ENCODE measurements at regions not wholly inside any gene's neighbourhood (a gene's known extent, or its start where the extent isn't known, plus 50 kb on each side); places are given as distances from the start of the nearest gene placed in this dataset.

DNA sequence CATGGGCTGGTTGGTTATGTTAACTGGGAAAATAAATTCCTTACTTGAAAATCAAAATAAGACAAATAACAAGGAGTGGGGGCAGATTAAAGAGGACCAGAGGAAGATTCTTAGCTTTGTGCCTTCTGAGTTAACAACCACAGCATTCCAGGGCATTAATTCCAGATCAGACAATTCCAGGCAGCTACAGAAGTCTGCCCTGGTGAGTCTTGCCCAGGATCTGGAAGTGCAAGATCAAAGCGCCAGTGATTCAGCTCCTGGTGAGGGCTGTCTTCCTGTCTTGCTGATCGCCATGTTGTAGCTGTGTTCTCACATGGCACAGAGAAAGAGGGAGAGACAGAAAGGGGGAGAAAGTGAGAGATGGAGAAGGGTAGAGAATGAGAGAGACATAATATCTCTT lies 65.6 kb downstream of the ANXA2R start (continued):
- TF ChIP-seq, protein P1, sequence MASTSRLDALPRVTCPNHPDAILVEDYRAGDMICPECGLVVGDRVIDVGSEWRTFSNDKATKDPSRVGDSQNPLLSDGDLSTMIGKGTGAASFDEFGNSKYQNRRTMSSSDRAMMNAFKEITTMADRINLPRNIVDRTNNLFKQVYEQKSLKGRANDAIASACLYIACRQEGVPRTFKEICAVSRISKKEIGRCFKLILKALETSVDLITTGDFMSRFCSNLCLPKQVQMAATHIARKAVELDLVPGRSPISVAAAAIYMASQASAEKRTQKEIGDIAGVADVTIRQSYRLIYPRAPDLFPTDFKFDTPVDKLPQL (IDR thresholded peaks at IDR 0.05; ENCODE audit: extremely low read depth, insufficient read length) = no peak

DNA sequence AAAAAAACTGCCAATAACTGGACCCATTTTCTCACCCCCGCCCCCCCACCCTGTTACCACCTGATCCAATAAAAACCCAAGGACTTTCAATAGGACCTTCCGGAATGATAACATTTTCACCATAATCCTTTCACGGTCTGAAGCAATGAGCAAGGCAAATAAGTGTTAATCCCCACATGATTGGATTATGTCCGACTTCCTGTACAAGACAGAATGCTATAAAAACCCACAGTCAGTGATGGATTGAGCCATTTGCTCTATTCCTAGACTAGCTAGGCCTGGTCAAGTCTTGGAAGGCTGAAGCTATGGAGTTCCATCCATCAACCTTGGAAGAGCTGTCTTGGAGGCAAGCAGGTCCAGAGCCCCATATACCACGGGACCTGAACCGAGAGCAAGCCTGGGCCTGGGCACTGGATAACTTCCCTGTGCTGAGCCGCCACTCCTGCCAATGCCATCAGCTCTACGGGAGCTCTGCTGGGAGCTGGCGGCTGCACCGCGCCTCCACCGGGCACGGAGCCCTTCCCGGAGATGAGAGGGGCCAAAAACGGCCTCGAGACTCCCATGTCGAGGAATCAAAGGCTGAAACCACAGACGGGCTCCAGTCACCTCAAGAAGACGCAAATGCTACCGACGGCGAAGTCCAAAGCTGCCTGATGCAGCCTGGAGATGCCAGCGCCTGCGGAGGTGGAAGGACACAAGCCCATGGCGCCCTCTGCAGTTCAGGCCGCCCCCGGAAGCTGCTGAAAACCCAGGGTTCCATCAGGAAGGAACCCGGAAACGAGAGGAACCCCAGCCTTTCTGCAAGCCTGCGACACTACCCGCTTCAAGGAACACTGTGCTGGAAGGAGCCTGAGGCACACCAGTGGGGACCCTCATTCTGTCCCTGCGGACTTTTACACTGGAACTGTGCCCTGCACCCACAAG lies 69.2 kb downstream of the ANXA2R start:
- no peaks in the 10 kb centered on the region for H3K79me2 ChIP-seq (ENCODE audit: control insufficient read depth, insufficient read depth, low read length)
- peaks cover 0 to 4% of the 10 kb centered on the region in 2 experiments; a peak in 1 of 5 replicates for H3K27me3 ChIP-seq (ENCODE audit: control insufficient read depth in 2 of 2, insufficient read depth in 2 of 2, low read length in 2 of 2)
- H3K9me1 ChIP-seq (ENCODE audit: control insufficient read depth, insufficient read depth, low read length) = no peaks in the 10 kb centered on the region
- no peak overlapping the region for H3K4me2 ChIP-seq (ENCODE audit: insufficient read depth, low read length)
- H3K36me3 ChIP-seq (ENCODE audit: control insufficient read depth, insufficient read depth, low read length) = no peaks in the 10 kb centered on the region
- BruUV-seq (replicated peaks) = no TSS peak
- CTCF ChIA-PET (ENCODE audit: low intra/inter-chr PET ratio) = no interaction called here
- TF ChIP-seq, protein P2, sequence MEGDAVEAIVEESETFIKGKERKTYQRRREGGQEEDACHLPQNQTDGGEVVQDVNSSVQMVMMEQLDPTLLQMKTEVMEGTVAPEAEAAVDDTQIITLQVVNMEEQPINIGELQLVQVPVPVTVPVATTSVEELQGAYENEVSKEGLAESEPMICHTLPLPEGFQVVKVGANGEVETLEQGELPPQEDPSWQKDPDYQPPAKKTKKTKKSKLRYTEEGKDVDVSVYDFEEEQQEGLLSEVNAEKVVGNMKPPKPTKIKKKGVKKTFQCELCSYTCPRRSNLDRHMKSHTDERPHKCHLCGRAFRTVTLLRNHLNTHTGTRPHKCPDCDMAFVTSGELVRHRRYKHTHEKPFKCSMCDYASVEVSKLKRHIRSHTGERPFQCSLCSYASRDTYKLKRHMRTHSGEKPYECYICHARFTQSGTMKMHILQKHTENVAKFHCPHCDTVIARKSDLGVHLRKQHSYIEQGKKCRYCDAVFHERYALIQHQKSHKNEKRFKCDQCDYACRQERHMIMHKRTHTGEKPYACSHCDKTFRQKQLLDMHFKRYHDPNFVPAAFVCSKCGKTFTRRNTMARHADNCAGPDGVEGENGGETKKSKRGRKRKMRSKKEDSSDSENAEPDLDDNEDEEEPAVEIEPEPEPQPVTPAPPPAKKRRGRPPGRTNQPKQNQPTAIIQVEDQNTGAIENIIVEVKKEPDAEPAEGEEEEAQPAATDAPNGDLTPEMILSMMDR (IDR thresholded peaks at IDR 0.05 in 2 of 3, conservative IDR thresholded peaks at IDR 0.05 in 1 of 3; ENCODE audit: insufficient read depth in 2 of 3, low read depth in 1 of 3, low read length in 3 of 3) = peak in 2 of 3 experiments; percentile 23 to 26; a peak in 2 of 6 replicates
- TF ChIP-seq, protein P3, sequence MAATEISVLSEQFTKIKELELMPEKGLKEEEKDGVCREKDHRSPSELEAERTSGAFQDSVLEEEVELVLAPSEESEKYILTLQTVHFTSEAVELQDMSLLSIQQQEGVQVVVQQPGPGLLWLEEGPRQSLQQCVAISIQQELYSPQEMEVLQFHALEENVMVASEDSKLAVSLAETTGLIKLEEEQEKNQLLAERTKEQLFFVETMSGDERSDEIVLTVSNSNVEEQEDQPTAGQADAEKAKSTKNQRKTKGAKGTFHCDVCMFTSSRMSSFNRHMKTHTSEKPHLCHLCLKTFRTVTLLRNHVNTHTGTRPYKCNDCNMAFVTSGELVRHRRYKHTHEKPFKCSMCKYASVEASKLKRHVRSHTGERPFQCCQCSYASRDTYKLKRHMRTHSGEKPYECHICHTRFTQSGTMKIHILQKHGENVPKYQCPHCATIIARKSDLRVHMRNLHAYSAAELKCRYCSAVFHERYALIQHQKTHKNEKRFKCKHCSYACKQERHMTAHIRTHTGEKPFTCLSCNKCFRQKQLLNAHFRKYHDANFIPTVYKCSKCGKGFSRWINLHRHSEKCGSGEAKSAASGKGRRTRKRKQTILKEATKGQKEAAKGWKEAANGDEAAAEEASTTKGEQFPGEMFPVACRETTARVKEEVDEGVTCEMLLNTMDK (IDR thresholded peaks at IDR 0.05; ENCODE audit: borderline replicate concordance, insufficient read depth, low read depth, low read length, poor library complexity, severe bottlenecking) = peak; percentile 6
- peak in 1 of 2 experiments; percentile 27; a peak in 1 of 4 replicates for TF ChIP-seq RAD21 (CRISPR knock-in tag; conservative IDR thresholded peaks at IDR 0.05 in 1 of 2, IDR thresholded peaks at IDR 0.05 in 1 of 2)
- no peak for TF ChIP-seq EGR1 (conservative IDR thresholded peaks at IDR 0.05)
- peak in 1 of 4 experiments; percentile 30 for DNase-seq (ENCODE audit: extremely low read depth in 1 of 4, low spot score in 3 of 4)
- no peak overlapping the region for H3K27ac ChIP-seq (ENCODE audit: extremely low read depth, low read depth, low read length)
- no peaks in the 10 kb centered on the region for H4K20me1 ChIP-seq (replicated peaks; ENCODE audit: control insufficient read depth, insufficient read depth, low read length)
- H3K9ac ChIP-seq (ENCODE audit: insufficient read depth in 1 of 2, low read depth in 2 of 2, low read length in 2 of 2) = no peak overlapping the region
- no peaks in the 10 kb centered on the region for H3K9me3 ChIP-seq (replicated peaks; ENCODE audit: control insufficient read depth, insufficient read depth, low read depth, low read length)
- H3K4me3 ChIP-seq = no peak overlapping the region
- peaks cover 0 to 5% of the 10 kb centered on the region in 2 experiments; a peak in 2 of 5 replicates for H3K4me1 ChIP-seq (replicated peaks in 1 of 2; ENCODE audit: control insufficient read depth in 2 of 2, insufficient read depth in 2 of 2, low read length in 2 of 2)
- POLR2A ChIA-PET = no interaction called here
- WGBS (ENCODE audit: insufficient coverage, low coverage, missing lambda C conversion rate) = 61% methylated on average over 32 of the region's 32 CpGs
- ATAC-seq = peak; percentile 75
- in situ Hi-C loops (cut with MboI) = no loop called here
- intact Hi-C loops (cut with micrococcal nuclease) = no loop called here
- peak overlapping the region; percentile 46 for H2AFZ ChIP-seq (ENCODE audit: low read depth, low read length)
- FAIRE-seq = no peak

Data from K562 (cell line).